Progenitor cell of endocrine pancreas (in vitro differentiated cells): ENCODE measurements at regions not wholly inside any gene's neighbourhood (a gene's known extent, or its start where the extent isn't known, plus 50 kb on each side); places are given as distances from the start of the nearest gene placed in this dataset.

Source experiments
- DNase-seq: peaks from one replicate; pipeline ENCODE4 v3.0.0; 2021; ENCODE audit warnings: low spot score; ENCODE audit not compliant: unreplicated experiment
- H3K27ac Mint-ChIP-seq: 2 replicates; pipeline ENCODE4 v1.8.0; 2021; ENCODE audit warnings: mild to moderate bottlenecking, moderate library complexity, mixed read lengths
- H3K27me3 Mint-ChIP-seq: 2 replicates; pipeline ENCODE4 v1.8.0; 2021; ENCODE audit warnings: mixed read lengths
- H3K36me3 Mint-ChIP-seq: 2 replicates; pipeline ENCODE4 v1.8.0; 2022; ENCODE audit warnings: mixed read lengths; ENCODE audit not compliant: insufficient read depth
- H3K4me1 Mint-ChIP-seq: 2 replicates; pipeline ENCODE4 v1.8.0; 2021; ENCODE audit warnings: low read depth, mixed read lengths
- H3K4me3 Mint-ChIP-seq: 2 replicates; pipeline ENCODE4 v1.8.0; 2021; ENCODE audit warnings: low read depth, mild to moderate bottlenecking, moderate library complexity, mixed read lengths
- H3K9me3 Mint-ChIP-seq: 2 replicates; pipeline ENCODE4 v1.8.0; 2021; ENCODE audit warnings: low read depth, mixed read lengths
- CTCF ChIP-seq: fragments of 200-600 bp; sonication (generic); IDR thresholded peaks from one replicate; pipeline ENCODE4 v1.5.0; 2021; ENCODE audit warnings: antibody characterized with exemption, mild to moderate bottlenecking; ENCODE audit not compliant: unreplicated experiment

DNA sequence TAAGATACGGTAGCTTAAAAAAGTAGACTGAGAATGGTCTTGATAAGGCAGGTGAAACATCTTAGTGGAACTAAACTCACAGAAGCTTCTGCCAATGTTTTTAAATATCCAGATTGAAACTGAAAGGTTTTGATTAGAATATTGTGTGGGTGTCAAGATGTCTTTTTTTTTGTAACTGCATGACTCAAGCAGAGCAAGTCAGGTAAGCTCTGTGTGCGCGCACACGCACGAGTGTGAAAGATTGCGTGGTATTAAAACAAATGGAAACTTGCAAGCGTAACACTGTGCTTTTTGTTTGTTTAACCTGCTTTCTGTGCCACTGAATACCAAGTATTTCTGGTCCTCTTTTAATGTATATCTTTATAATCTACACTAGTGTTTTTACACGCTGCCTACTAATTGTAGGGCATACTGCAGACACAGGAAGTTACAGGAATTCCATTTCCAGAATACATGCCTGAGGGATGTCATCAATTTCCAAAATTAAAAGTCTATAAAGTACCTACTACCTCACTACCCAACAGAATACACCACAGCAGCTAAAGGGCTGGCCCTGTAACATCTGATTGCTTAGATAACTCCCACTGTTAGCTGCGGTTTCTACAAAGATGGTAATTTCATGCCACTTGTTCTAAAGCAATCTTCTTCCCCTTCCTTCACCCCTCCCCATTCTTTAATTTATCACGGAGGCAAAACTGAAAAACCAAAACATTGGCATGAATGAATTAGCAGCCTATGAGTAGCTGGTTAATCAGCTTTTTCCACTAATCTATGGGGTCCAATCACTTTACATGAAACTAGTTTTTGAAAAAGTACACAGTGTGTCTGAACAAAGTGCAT, 472.8 kb downstream of the SHQ1 start:
- H3K4me1 Mint-ChIP-seq, result peaks cover 15% of the 10 kb centered on the region
- TF ChIP-seq CTCF, result no peak
- H3K27ac Mint-ChIP-seq, result no peak overlapping the region
- DNase-seq, result no peak
- H3K4me3 Mint-ChIP-seq, result no peak overlapping the region
- no peaks in the 10 kb centered on the region for H3K27me3 Mint-ChIP-seq
- peaks cover 11% of the 10 kb centered on the region for H3K36me3 Mint-ChIP-seq
- H3K9me3 Mint-ChIP-seq, result no peaks in the 10 kb centered on the region

- no peak for DNase-seq
- H3K27me3 Mint-ChIP-seq, result no peaks in the 10 kb centered on the region
- H3K4me1 Mint-ChIP-seq, result peaks cover 11% of the 10 kb centered on the region
- H3K27ac Mint-ChIP-seq, result no peak overlapping the region
- H3K9me3 Mint-ChIP-seq, result no peaks in the 10 kb centered on the region
- TF ChIP-seq CTCF, result no peak
- no peak overlapping the region for H3K4me3 Mint-ChIP-seq
- peaks cover 6% of the 10 kb centered on the region for H3K36me3 Mint-ChIP-seq
These were observed 475.1 kb downstream of the SHQ1 start for GRCh38 chr3:72373139-72373538.

GRCh38 chr3:72372161-72372560, 476.1 kb downstream of the SHQ1 start:
- Mint-ChIP-seq H3K4me1 (peaks cover 10% of the 10 kb centered on the region), H3K9me3 (no peaks in the 10 kb centered on the region)
- TF ChIP-seq CTCF, result no peak

GRCh38 chr3:72371431-72371830, 476.8 kb downstream of the SHQ1 start:
- no peak overlapping the region for H3K4me3 Mint-ChIP-seq
- H3K9me3 Mint-ChIP-seq, result no peaks in the 10 kb centered on the region
- no peaks in the 10 kb centered on the region for H3K27me3 Mint-ChIP-seq
- H3K4me1 Mint-ChIP-seq, result peaks cover 4% of the 10 kb centered on the region
- DNase-seq, result no peak
- TF ChIP-seq CTCF, result no peak
- H3K36me3 Mint-ChIP-seq, result peaks cover 6% of the 10 kb centered on the region
- H3K27ac Mint-ChIP-seq, result no peak overlapping the region

More at GRCh38 chr3:72372161-72372560, 476.1 kb downstream of the SHQ1 start:
- Mint-ChIP-seq H3K27ac (no peak overlapping the region), H3K27me3 (no peaks in the 10 kb centered on the region), H3K36me3 (peaks cover 6% of the 10 kb centered on the region), H3K4me3 (no peak overlapping the region)
- no peak for DNase-seq

- H3K27ac Mint-ChIP-seq, result no peak overlapping the region
- peaks cover 4% of the 10 kb centered on the region for H3K4me1 Mint-ChIP-seq
- no peak for TF ChIP-seq CTCF
- no peaks in the 10 kb centered on the region for H3K27me3 Mint-ChIP-seq
- no peak overlapping the region for H3K4me3 Mint-ChIP-seq
- peaks cover 6% of the 10 kb centered on the region for H3K36me3 Mint-ChIP-seq
- DNase-seq, result no peak
- H3K9me3 Mint-ChIP-seq, result no peaks in the 10 kb centered on the region
These were observed 477.3 kb downstream of the SHQ1 start for GRCh38 chr3:72370947-72371346.
